Thymus (tissue), 11 donors: ENCODE measurements at regions not wholly inside any gene's neighbourhood (a gene's known extent, or its start where the extent isn't known, plus 50 kb on each side); places are given as distances from the start of the nearest gene placed in this dataset.

Experiments
- DNase-seq, 9 donors: peaks; one replicate each; pipeline ENCODE4 v3.0.0-alpha.2; 2013; ENCODE audit warnings: low spot score in 9 of 9, low read depth in 6 of 9, missing footprints in 1 of 9
- H3K27ac ChIP-seq, 2 donors: one replicate each; pipeline ENCODE4 v1.5.1; 2013; ENCODE audit warnings: control low read depth in 1 of 2, low read depth in 1 of 2, low read length in 1 of 2, mild to moderate bottlenecking in 1 of 2, moderate library complexity in 1 of 2
- H3K27me3 ChIP-seq, 2 donors: one replicate each; pipeline ENCODE4 v1.5.1; 2013; ENCODE audit warnings: low read length in 1 of 2; ENCODE audit not compliant: control insufficient read depth in 2 of 2, insufficient read depth in 1 of 2
- H3K36me3 ChIP-seq, 2 donors: one replicate each; pipeline ENCODE4 v1.5.1; 2013; ENCODE audit warnings: low read length in 1 of 2, mild to moderate bottlenecking in 1 of 2, moderate library complexity in 1 of 2; ENCODE audit not compliant: control insufficient read depth in 2 of 2, insufficient read depth in 2 of 2
- H3K4me1 ChIP-seq, 2 donors: one replicate each; pipeline ENCODE4 v1.5.1; 2013; ENCODE audit warnings: low read length in 2 of 2; ENCODE audit not compliant: control insufficient read depth in 2 of 2, insufficient read depth in 2 of 2
- H3K4me3 ChIP-seq, 2 donors: one replicate each; pipeline ENCODE4 v1.5.1; 2013; ENCODE audit warnings: low read length in 2 of 2, control low read depth in 1 of 2, mild to moderate bottlenecking in 1 of 2
- H3K9me3 ChIP-seq, 2 donors: one replicate each; pipeline ENCODE4 v1.5.1; 2013; ENCODE audit warnings: low read length in 1 of 2, mild to moderate bottlenecking in 1 of 2; ENCODE audit not compliant: control insufficient read depth in 2 of 2, insufficient read depth in 1 of 2
- WGBS: extraction: QIAGEN DNeasy Blood & Tissue Kit; methylation state at CpG from one replicate; pipeline ENCODE4 v1.1.7; 2013; 5-methylcytosine and 5-hydroxymethylcytosine counted together
- donor health status: healthy.

GRCh38 chr7:47153576-47153975, 428.3 kb downstream of the TNS3 start:
- 89% methylated on average over 6 of the region's 6 CpGs for WGBS
- H3K27ac ChIP-seq: no peak overlapping the region
- no peak for DNase-seq

GRCh38 chr7:47153058-47153457, 428.9 kb downstream of the TNS3 start:
- H3K4me3 ChIP-seq: no peak overlapping the region
- no peak for DNase-seq
- no peak overlapping the region for H3K27ac ChIP-seq
- H3K27me3 ChIP-seq: no peaks in the 10 kb centered on the region
- WGBS: 67% methylated on average over 5 of the region's 5 CpGs
- no peaks in the 10 kb centered on the region for H3K36me3 ChIP-seq
- no peaks in the 10 kb centered on the region for H3K4me1 ChIP-seq
- H3K9me3 ChIP-seq: no peaks in the 10 kb centered on the region

More at GRCh38 chr7:47153576-47153975, 428.3 kb downstream of the TNS3 start:
- no peaks in the 10 kb centered on the region for H3K27me3 ChIP-seq
- no peaks in the 10 kb centered on the region for H3K36me3 ChIP-seq
- H3K4me3 ChIP-seq: no peak overlapping the region
- no peaks in the 10 kb centered on the region for H3K9me3 ChIP-seq
- H3K4me1 ChIP-seq: no peaks in the 10 kb centered on the region

DNA sequence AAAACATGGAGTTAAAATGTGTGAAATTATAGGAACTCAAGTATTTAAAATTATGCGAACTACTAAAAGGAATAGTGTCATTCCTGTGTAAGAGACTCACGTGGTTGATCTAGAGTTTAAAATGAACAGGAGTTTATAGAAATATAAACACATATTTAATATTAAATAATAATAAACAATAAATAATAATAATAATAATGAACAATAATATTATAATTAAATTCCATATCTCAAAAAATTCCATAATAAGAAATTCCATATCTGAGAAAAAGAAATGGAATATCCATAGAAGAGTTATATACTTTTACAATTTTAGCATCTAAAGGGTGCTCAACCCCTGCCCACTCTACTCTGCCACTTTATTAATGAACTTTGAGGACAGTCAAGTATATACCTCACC, 429.6 kb downstream of the TNS3 start:
- Histone ChIP-seq H3K4me3 (no peak overlapping the region), H3K36me3 (no peaks in the 10 kb centered on the region), H3K27me3 (no peaks in the 10 kb centered on the region), H3K27ac (no peak overlapping the region), H3K4me1 (no peaks in the 10 kb centered on the region), H3K9me3 (no peaks in the 10 kb centered on the region)
- WGBS: 99% methylated on average over 2 of the region's 2 CpGs
- no peak for DNase-seq

GRCh38 chr7:47150497-47151260, 431.2 kb downstream of the TNS3 start:
- Histone ChIP-seq H3K4me3 (no peak overlapping the region), H3K36me3 (no peaks in the 10 kb centered on the region), H3K27me3 (no peaks in the 10 kb centered on the region), H3K27ac (no peak overlapping the region), H3K9me3 (no peaks in the 10 kb centered on the region), H3K4me1 (no peaks in the 10 kb centered on the region)
- DNase-seq: no peak
- WGBS: 93% methylated on average over 4 of the region's 4 CpGs

GRCh38 chr7:47149971-47150370, 431.9 kb downstream of the TNS3 start:
- no peak overlapping the region for H3K27ac ChIP-seq
- no peaks in the 10 kb centered on the region for H3K4me1 ChIP-seq
- H3K4me3 ChIP-seq: no peak overlapping the region
- no peak for DNase-seq
- no peaks in the 10 kb centered on the region for H3K36me3 ChIP-seq
- H3K27me3 ChIP-seq: no peaks in the 10 kb centered on the region
- WGBS: 94% methylated on average over 4 of the region's 4 CpGs
- H3K9me3 ChIP-seq: no peaks in the 10 kb centered on the region

DNA sequence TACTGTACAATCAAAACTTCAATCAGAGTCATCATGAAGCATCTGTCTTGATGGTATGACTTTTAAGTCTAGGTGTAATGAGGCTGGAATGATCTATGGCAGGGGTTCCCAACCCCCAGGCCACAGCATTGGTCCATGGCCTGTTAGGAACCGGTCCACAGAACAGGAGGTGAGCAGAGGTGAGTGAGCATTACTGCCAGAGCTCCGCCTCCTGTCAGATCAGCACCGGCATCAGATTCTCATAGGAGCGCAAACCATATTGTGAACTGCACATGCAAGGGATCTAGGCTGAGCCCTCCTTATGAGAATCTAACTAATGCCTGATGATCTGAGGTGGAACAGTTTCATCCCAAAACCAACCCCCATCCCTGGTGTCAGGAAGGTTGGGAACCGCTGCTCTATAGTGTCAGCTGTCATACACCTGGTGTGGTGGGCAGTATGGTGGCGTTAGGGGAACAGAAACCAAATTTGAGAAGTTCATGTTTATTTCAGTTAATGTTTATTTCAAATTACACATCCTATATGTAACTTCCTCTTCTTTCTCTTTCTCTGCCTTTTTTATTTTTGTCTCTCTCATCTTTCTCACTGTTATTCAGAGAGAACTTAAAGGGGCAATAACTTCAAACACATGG, 432.6 kb downstream of the TNS3 start:
- Histone ChIP-seq H3K27me3 (no peaks in the 10 kb centered on the region), H3K36me3 (no peaks in the 10 kb centered on the region), H3K27ac (no peak overlapping the region), H3K9me3 (no peaks in the 10 kb centered on the region), H3K4me3 (no peak overlapping the region), H3K4me1 (no peaks in the 10 kb centered on the region)
- no peak for DNase-seq
- WGBS: 75% methylated on average over 6 of the region's 6 CpGs

- Histone ChIP-seq H3K36me3 (no peaks in the 10 kb centered on the region), H3K4me1 (no peaks in the 10 kb centered on the region), H3K9me3 (no peaks in the 10 kb centered on the region), H3K27me3 (no peaks in the 10 kb centered on the region), H3K4me3 (no peak overlapping the region), H3K27ac (no peak overlapping the region)
- DNase-seq: no peak
- 94% methylated on average over 5 of the region's 5 CpGs for WGBS
These were observed 433.2 kb downstream of the TNS3 start for GRCh38 chr7:47148536-47149207.

DNA sequence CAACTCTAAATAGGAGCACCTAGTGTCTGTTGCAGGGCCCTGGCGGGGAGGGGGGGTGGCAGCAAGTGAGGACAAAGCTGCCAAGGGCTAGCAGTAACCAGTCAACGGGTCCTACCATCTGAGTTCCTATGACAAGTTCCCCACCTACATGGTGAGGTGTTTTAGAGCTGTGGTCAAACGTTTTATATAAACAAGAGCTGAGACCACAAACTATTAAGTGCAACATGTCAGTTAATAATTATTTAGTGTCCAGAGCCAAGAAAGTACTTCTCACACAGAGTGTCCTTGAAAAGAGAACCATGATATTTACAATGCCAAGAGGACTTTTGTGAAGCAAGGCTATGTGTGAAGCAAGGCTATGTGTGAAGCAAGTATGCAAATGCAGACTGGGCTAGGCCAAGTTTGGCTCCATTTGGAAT, 434.7 kb downstream of the TNS3 start:
- Histone ChIP-seq H3K36me3 (no peaks in the 10 kb centered on the region), H3K9me3 (no peaks in the 10 kb centered on the region), H3K4me3 (no peak overlapping the region), H3K4me1 (no peaks in the 10 kb centered on the region), H3K27me3 (no peaks in the 10 kb centered on the region), H3K27ac (no peak overlapping the region)
- no peak for DNase-seq
- WGBS: 85% methylated on average over 3 of the region's 3 CpGs

DNA sequence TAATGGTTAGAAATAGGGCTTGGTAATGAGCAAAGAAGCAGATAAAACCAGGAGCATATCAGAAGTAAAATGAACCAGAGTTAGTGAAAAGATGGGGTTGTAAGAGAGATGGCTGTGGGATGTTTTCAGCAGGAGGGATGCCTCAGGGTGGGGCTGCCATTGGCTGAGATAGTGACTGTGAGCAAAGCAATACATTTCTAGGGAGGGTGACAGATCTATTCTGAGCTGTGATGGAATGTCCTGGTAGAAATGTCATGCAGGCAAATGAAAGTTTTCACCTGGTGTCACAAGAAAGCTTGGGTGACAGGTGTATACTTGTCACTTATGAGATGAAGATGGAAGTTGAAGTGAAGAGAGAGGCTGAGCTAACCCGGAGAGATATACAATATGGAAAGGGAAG, 435.9 kb downstream of the TNS3 start:
- H3K27ac ChIP-seq: no peak overlapping the region
- H3K4me3 ChIP-seq: no peak overlapping the region
- no peaks in the 10 kb centered on the region for H3K4me1 ChIP-seq
- H3K9me3 ChIP-seq: no peaks in the 10 kb centered on the region
- 42% methylated on average over 1 of the region's 1 CpG for whole genome bisulfite sequencing
- DNase-seq: no peak
- H3K36me3 ChIP-seq: no peaks in the 10 kb centered on the region
- H3K27me3 ChIP-seq: no peaks in the 10 kb centered on the region
